ENCODE measurements at regions not wholly inside any gene's neighbourhood (a gene's known extent, or its start where the extent isn't known, plus 50 kb on each side); places are given as distances from the start of the nearest gene placed in this dataset.

- TF ChIP-seq KLF10 (tag by site-specific recombination; IDR thresholded peaks at IDR 0.05) (no peak), ZNF133 (tag by site-specific recombination; IDR thresholded peaks at IDR 0.05) (no peak), ZNF791 (tag by site-specific recombination; IDR thresholded peaks at IDR 0.05) (no peak), ZBTB48 (tag by site-specific recombination; IDR thresholded peaks at IDR 0.05) (no peak)
These were observed 261.5 kb upstream of the SOX4 start (continued) for GRCh38 chr6:21332077-21332476.

- no peaks in the 10 kb centered on the region for H3K9me3 ChIP-seq (ENCODE audit: control insufficient read depth, insufficient read depth, low read depth, low read length)
- no peak overlapping the region for H3K27ac ChIP-seq (ENCODE audit: extremely low read depth, low read depth, low read length)
- H3K4me3 ChIP-seq (ENCODE audit: low read depth, low read length) = no peak overlapping the region
- H3K36me3 ChIP-seq (ENCODE audit: control insufficient read depth in 2 of 2, insufficient read depth in 1 of 2, low read length in 2 of 2) = no peaks in the 10 kb centered on the region
- TF ChIP-seq ZBTB26 (tag by site-specific recombination; optimal IDR thresholded peaks at IDR 0.05) (no peak), SP7 (tag by site-specific recombination; IDR thresholded peaks at IDR 0.05) (no peak), GLIS1 (tag by site-specific recombination; IDR thresholded peaks at IDR 0.05) (no peak)
- ChIA-PET CTCF (interaction anchor here (0.6 to 1.6 kb wide), 5 partner anchors 19 to 1623 kb away, joined by 3 to 6 read pairs (median 3); no protein-coding TSS in a partner anchor), POLR2A (interaction anchor here (1.1 kb wide), 1 partner anchor 261 kb away, joined by 3 read pairs; the partner anchor contains the start of gene SOX4)
- H3K4me1 ChIP-seq (ENCODE audit: control insufficient read depth, insufficient read depth, low read length) = no peaks in the 10 kb centered on the region
These were observed 260.9 kb upstream of the SOX4 start for GRCh38 chr6:21332660-21333059.

GRCh38 chr6:21333715-21334114, 259.8 kb upstream of the SOX4 start:
- Histone ChIP-seq H3K36me3 (ENCODE audit: control insufficient read depth in 2 of 2, insufficient read depth in 1 of 2, low read length in 2 of 2) (no peaks in the 10 kb centered on the region), H3K9me3 (ENCODE audit: control insufficient read depth, insufficient read depth, low read depth, low read length) (no peaks in the 10 kb centered on the region)
- POLR2A ChIA-PET = no interaction called here

More at GRCh38 chr6:21333715-21334114, 259.8 kb upstream of the SOX4 start:
- TF ChIP-seq ZNF18 (tag by site-specific recombination; IDR thresholded peaks at IDR 0.05) = no peak
- TF ChIP-seq ZNF292 (tag by site-specific recombination; IDR thresholded peaks at IDR 0.05; ENCODE audit: borderline replicate concordance, low read depth) = no peak
- TF ChIP-seq ZFP69B (tag by site-specific recombination; IDR thresholded peaks at IDR 0.05) = no peak
- no peak for TF ChIP-seq ZSCAN23 (tag by site-specific recombination; IDR thresholded peaks at IDR 0.05)
- TF ChIP-seq ZNF280D (tag by site-specific recombination; IDR thresholded peaks at IDR 0.05) = no peak
- TF ChIP-seq SALL2 (tag by site-specific recombination; IDR thresholded peaks at IDR 0.05; ENCODE audit: borderline replicate concordance) = no peak
- no peak for TF ChIP-seq ZNF571 (tag by site-specific recombination; IDR thresholded peaks at IDR 0.05)
- no peak for TF ChIP-seq ZFP41 (tag by site-specific recombination; IDR thresholded peaks at IDR 0.05; ENCODE audit: borderline replicate concordance)
- no peak for TF ChIP-seq ZNF549 (tag by site-specific recombination; IDR thresholded peaks at IDR 0.05)
- no peak for TF ChIP-seq KLF7 (tag by site-specific recombination; IDR thresholded peaks at IDR 0.05; ENCODE audit: borderline replicate concordance)
- TF ChIP-seq ZNF10 (tag by site-specific recombination; IDR thresholded peaks at IDR 0.05) = no peak
- no peak for TF ChIP-seq ZNF639 (tag by site-specific recombination; IDR thresholded peaks at IDR 0.05)
- TF ChIP-seq ZBTB44 (tag by site-specific recombination; IDR thresholded peaks at IDR 0.05) = no peak
- TF ChIP-seq AEBP2 (tag by site-specific recombination; IDR thresholded peaks at IDR 0.05; ENCODE audit: borderline replicate concordance) = no peak
- Histone ChIP-seq H3K4me1 (ENCODE audit: control insufficient read depth, insufficient read depth, low read length) (no peaks in the 10 kb centered on the region), H3K27ac (ENCODE audit: extremely low read depth, low read depth, low read length) (no peak overlapping the region), H3K4me3 (ENCODE audit: low read depth, low read length) (no peak overlapping the region)
- CTCF ChIA-PET = interaction anchor here (1.0 kb wide), 2 partner anchors 254 to 929 kb away, joined by 4 to 6 read pairs; no protein-coding TSS in a partner anchor
